Vagina (tissue), 2 donors: ENCODE measurements at regions not wholly inside any gene's neighbourhood (a gene's known extent, or its start where the extent isn't known, plus 50 kb on each side); places are given as distances from the start of the nearest gene placed in this dataset.

Experiments
- DNase-seq, 2 donors: peaks; one replicate each; pipeline ENCODE4 v3.0.0-alpha.2; 2017; ENCODE audit errors: extremely low spot score in 2 of 2
- H3K27ac ChIP-seq: fragments of 200-600 bp; sonication (generic); one replicate; pipeline ENCODE4 v1.5.1; 2019
- H3K27me3 ChIP-seq: fragments of 200-600 bp; sonication (generic); one replicate; pipeline ENCODE4 v1.5.1; 2019
- H3K36me3 ChIP-seq, 2 donors: fragments of 200-600 bp; sonication (generic); one replicate each; pipeline ENCODE4 v1.5.1; 2017 to 2019
- H3K4me1 ChIP-seq: fragments of 200-600 bp; sonication (generic); one replicate; pipeline ENCODE4 v1.5.1; 2019
- H3K4me3 ChIP-seq, 2 donors: fragments of 200-600 bp; sonication (generic); 1 replicate in 1 of 2; 2 replicates in 1 of 2; pipeline ENCODE4 v1.5.1; 2016 to 2019
- H3K9me3 ChIP-seq: fragments of 200-600 bp; sonication (generic); one replicate; pipeline ENCODE4 v1.5.1; 2019
- POLR2A ChIP-seq, 2 donors: fragments of 450-650 bp; IDR thresholded peaks; one replicate each; pipeline ENCODE4 v1.6.1; 2017; ENCODE audit warnings: antibody characterized with exemption in 2 of 2, mild to moderate bottlenecking in 2 of 2, moderate library complexity in 2 of 2
- POLR2AphosphoS5 ChIP-seq, 2 donors: sonication (generic); formaldehyde crosslinking; IDR thresholded peaks; one replicate each; pipeline ENCODE4 v1.9.0; 2017; ENCODE audit warnings: antibody characterized with exemption in 2 of 2, mild to moderate bottlenecking in 2 of 2, low read depth in 1 of 2; ENCODE audit not compliant: insufficient read depth in 1 of 2
- intact Hi-C: fragments of 100-400 bp; cut with DNase I; formaldehyde crosslinking; loops from one replicate; pipeline ENCODE4 v1.15.1; 2023
- TF ChIP-seq, protein P1 (sequence below), 3 experiments: fragments of 450-650 bp in 2 of 3; fragments of 200-600 bp in 1 of 3; sonication (generic) in 1 of 3; IDR thresholded peaks; one replicate each; pipeline ENCODE4 v1.5.1; 2017 to 2019; ENCODE audit warnings: antibody characterized with exemption in 3 of 3, mild to moderate bottlenecking in 2 of 3, moderate library complexity in 2 of 3

DNA sequence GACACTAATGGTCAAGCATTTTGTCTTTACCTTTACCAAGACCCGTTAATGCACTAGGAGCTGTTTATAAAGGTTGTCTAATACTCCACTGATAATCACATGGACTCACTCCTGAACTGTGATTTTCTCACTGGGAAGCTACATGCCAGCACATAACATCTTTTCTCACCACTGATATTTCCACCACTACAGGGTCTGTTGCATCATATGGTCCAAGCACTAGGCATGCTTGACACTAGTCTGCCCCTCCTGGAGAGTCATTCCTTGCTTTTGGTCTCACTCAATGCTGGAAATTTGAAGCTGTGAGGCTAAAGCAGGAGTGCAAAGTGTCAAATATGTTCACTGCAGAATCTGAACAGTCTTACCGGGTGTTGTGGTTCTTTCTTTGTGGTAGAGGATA lies 1576.8 kb downstream of the CDH8 start:
- no peak for TF ChIP-seq POLR2A (IDR thresholded peaks at IDR 0.05)
- TF ChIP-seq, protein P1, sequence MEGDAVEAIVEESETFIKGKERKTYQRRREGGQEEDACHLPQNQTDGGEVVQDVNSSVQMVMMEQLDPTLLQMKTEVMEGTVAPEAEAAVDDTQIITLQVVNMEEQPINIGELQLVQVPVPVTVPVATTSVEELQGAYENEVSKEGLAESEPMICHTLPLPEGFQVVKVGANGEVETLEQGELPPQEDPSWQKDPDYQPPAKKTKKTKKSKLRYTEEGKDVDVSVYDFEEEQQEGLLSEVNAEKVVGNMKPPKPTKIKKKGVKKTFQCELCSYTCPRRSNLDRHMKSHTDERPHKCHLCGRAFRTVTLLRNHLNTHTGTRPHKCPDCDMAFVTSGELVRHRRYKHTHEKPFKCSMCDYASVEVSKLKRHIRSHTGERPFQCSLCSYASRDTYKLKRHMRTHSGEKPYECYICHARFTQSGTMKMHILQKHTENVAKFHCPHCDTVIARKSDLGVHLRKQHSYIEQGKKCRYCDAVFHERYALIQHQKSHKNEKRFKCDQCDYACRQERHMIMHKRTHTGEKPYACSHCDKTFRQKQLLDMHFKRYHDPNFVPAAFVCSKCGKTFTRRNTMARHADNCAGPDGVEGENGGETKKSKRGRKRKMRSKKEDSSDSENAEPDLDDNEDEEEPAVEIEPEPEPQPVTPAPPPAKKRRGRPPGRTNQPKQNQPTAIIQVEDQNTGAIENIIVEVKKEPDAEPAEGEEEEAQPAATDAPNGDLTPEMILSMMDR (IDR thresholded peaks at IDR 0.05), result no peak
- no peak for TF ChIP-seq POLR2AphosphoS5 (IDR thresholded peaks at IDR 0.05; ENCODE audit: insufficient read depth in 1 of 2, low read depth in 1 of 2)
- Histone ChIP-seq H3K36me3 (no peaks in the 10 kb centered on the region), H3K9me3 (no peaks in the 10 kb centered on the region), H3K27ac (no peak overlapping the region), H3K4me3 (no peak overlapping the region), H3K27me3 (no peaks in the 10 kb centered on the region), H3K4me1 (no peaks in the 10 kb centered on the region)
- intact Hi-C loops, result no loop called here
- no peak for DNase-seq

DNA sequence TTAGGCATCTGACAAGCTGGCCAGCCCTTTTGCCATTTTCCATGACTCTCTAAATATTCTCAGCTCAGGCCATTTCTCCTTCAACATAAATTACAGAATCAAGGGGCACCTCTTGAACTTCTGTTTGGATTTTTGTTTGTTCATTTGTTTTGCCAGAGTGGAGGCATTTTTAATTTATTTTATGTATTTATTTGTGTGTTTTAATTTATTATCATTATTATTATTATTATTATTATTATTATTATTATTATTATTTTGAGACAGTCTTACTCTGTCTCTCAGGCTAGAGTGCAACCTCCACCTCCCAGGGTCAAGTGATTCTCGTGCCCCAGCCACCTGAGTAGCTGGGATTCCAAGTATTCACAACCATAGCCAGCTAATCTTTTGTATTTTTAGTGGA lies 1578.0 kb downstream of the CDH8 start:
- Histone ChIP-seq H3K27ac (no peak overlapping the region), H3K9me3 (no peaks in the 10 kb centered on the region), H3K36me3 (no peaks in the 10 kb centered on the region), H3K4me3 (no peak overlapping the region), H3K4me1 (no peaks in the 10 kb centered on the region), H3K27me3 (no peaks in the 10 kb centered on the region)
- no peak for DNase-seq
- intact Hi-C loops, result no loop called here
- TF ChIP-seq POLR2AphosphoS5 (IDR thresholded peaks at IDR 0.05; ENCODE audit: insufficient read depth in 1 of 2, low read depth in 1 of 2) (no peak), POLR2A (IDR thresholded peaks at IDR 0.05) (no peak)
- TF ChIP-seq, protein P1 (IDR thresholded peaks at IDR 0.05), result no peak

DNA sequence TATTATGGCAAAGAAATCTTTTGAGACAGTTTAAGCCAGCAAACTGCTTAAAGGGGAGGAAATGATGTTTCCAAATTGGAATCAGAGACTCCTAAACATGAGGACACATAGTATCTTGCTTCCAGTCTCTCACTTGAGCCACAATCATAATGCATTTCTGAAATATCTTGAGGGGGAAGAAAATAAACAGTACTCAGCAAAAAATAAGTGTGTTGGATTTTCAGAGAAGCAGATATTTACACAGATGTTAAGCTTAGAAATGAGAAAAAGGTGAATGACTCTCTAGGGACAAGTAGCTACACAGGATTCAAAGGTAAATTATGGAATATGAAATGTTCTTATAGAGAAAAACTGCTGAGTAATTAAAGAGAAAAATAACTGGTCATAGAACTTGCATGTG lies 1583.6 kb downstream of the CDH8 start:
- DNase-seq, result no peak
- no peak overlapping the region for H3K4me3 ChIP-seq
- intact Hi-C loops, result no loop called here
- H3K36me3 ChIP-seq, result no peaks in the 10 kb centered on the region
- H3K4me1 ChIP-seq, result no peaks in the 10 kb centered on the region
- TF ChIP-seq POLR2AphosphoS5 (IDR thresholded peaks at IDR 0.05; ENCODE audit: insufficient read depth in 1 of 2, low read depth in 1 of 2) (no peak), POLR2A (IDR thresholded peaks at IDR 0.05) (no peak)
- TF ChIP-seq, protein P1 (IDR thresholded peaks at IDR 0.05), result no peak
- no peaks in the 10 kb centered on the region for H3K27me3 ChIP-seq
- no peak overlapping the region for H3K27ac ChIP-seq
- H3K9me3 ChIP-seq, result no peaks in the 10 kb centered on the region

DNA sequence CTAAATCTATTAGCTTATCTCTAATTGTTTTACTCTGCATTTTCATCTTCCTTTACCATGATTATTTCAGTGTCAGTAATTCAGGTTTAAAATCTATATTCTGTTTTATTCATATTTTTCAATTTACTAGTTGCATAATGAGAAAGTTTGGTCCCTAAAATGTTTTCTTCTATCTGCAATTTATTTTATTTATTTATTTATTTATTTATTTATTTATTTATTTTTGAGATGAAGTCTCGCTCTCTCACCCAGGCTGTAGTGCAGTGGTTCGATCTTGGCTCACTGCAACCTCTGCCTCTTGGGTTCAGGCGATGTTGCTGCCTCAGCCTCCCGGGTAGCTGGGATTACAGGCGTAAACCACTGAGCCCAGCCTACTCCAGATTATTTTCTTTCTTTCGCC lies 1597.3 kb downstream of the CDH8 start:
- intact Hi-C loops, result no loop called here
- no peaks in the 10 kb centered on the region for H3K27me3 ChIP-seq
- no peak overlapping the region for H3K27ac ChIP-seq
- no peak overlapping the region for H3K4me3 ChIP-seq
- no peaks in the 10 kb centered on the region for H3K4me1 ChIP-seq
- no peaks in the 10 kb centered on the region for H3K9me3 ChIP-seq
- DNase-seq, result no peak
- H3K36me3 ChIP-seq, result no peaks in the 10 kb centered on the region
- TF ChIP-seq, protein P1 (IDR thresholded peaks at IDR 0.05), result no peak
- TF ChIP-seq POLR2AphosphoS5 (IDR thresholded peaks at IDR 0.05; ENCODE audit: insufficient read depth in 1 of 2, low read depth in 1 of 2), result no peak

DNA sequence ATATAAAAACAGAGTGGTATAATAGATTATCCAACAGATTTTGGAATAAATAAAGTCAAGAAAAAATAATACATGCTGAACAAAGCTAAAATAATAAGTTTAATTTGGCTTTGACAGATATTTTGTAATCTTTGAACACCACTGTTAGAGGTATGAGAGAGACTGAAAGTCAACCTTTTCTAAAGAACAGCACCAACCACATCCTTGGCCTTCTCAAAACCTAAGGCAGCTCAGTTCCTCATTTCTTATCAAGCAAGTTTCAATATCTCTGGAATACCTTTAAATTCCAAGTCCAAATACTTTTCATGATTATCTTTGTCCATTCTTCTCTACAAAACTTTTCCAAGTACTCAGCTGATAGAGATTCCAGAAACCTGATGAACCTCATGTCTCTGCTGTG lies 1603.8 kb downstream of the CDH8 start:
- Histone ChIP-seq H3K36me3 (no peaks in the 10 kb centered on the region), H3K4me1 (no peaks in the 10 kb centered on the region)
- DNase-seq, result no peak

More for the DNA sequence above, 1603.8 kb downstream of the CDH8 start:
- intact Hi-C loops, result no loop called here
- no peaks in the 10 kb centered on the region for H3K9me3 ChIP-seq
- TF ChIP-seq POLR2AphosphoS5 (IDR thresholded peaks at IDR 0.05; ENCODE audit: insufficient read depth in 1 of 2, low read depth in 1 of 2), result no peak
- TF ChIP-seq, protein P1 (IDR thresholded peaks at IDR 0.05), result no peak
- no peak for TF ChIP-seq POLR2A (IDR thresholded peaks at IDR 0.05)
- no peaks in the 10 kb centered on the region for H3K27me3 ChIP-seq
- no peak overlapping the region for H3K27ac ChIP-seq
- H3K4me3 ChIP-seq, result no peak overlapping the region
